Astrocyte of the cerebellum (primary cell): ENCODE measurements at regions not wholly inside any gene's neighbourhood (a gene's known extent, or its start where the extent isn't known, plus 50 kb on each side); places are given as distances from the start of the nearest gene placed in this dataset.

Experiments
- DNase-seq: peaks from one replicate; pipeline ENCODE4 v3.0.0-alpha.2; 2011; ENCODE audit warnings: low read depth
- H3K4me3 ChIP-seq: 2 replicates; pipeline ENCODE4 v1.5.1; 2011; ENCODE audit warnings: mild to moderate bottlenecking, low read depth, low read length, moderate library complexity
- CTCF ChIP-seq: IDR thresholded peaks from 2 replicates; pipeline ENCODE4 v1.5.1; 2012; ENCODE audit warnings: low read length, low read depth, moderate library complexity, mild to moderate bottlenecking; ENCODE audit errors: missing control alignments
- in situ Hi-C: cut with HindIII; loops from 2 replicates; pipeline ENCODE4 v1.10.0; 2017; ENCODE audit warnings: low sequenced_read_pairs

DNA sequence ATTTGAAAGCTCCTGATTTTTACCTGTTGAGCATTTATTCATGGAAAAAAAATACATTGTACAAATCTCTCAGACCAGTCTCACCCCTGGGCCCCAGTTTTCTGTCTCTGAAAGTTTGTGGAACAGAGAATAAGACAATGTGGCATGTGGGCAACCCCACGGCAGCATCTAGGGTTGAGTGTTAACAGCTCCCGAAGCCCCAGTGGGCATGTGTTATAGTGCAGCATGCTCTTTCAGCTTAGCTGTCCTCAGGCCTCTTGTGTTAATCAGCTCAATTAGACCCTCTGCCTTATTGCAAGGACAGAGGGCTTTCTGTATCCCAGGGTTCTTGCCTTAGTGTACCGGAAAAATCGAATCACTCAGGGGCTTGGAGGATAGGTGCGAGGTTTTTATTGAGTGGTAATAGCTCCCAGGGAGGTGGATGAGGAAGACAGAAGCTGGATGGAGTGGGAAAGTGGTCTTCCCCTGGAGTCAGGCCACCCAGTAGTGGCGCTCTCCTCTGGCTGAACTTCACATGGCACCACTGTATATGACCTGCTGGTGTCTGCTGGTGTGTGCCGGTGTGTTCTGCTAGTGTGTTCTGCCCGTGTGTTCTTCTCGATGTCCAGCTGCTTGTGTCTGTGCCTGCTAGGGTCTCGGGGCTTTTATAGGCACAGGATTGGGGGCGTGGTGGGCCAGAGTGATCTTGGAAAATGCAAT lies 382.8 kb downstream of the EPM2A start:
- in situ Hi-C loops: no loop called here
- DNase-seq: no peak
- no peak overlapping the region for H3K4me3 ChIP-seq
- TF ChIP-seq CTCF: no peak

DNA sequence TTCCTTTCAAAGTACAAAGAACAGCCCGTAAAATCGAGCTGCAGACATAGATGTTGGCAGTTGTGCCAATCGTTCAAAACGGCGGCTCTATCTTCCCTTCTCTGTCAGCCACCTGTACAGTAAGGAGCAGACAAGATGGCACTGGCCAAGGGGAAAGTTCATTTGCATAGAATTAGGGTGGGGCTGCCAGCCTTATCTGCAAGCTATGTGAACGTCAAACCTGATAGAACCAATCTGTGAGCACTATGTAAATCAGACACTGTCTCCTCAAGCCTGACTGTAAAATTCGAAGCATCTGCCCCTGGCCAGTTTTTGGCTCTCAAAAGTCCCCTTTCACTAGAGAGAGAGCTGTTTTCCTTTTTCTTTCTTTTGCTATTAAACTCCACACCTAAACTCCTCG lies 374.5 kb downstream of the EPM2A start:
- no peak for DNase-seq
- H3K4me3 ChIP-seq: no peak overlapping the region
- TF ChIP-seq CTCF: no peak
- in situ Hi-C loops: no loop called here

DNA sequence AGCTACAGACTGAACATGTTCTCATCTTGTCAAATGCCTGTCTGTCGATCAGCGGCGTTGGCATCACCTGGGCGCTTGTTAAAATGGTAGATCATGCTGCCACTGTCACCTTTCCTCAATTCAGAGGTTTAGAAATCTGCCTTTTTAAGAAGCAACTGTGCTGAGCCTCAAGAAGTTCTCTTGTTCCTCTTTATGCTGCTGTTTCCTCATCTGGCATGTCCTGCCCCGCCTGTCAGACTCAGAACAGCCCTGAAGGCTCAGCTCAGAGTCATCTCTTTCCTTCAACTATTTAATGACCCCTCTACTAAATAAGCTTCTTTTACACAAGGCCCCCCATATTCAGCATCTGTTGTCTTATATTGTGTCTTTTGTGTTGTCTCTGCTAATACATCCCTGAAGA lies 368.2 kb downstream of the EPM2A start:
- no peak overlapping the region for H3K4me3 ChIP-seq
- in situ Hi-C loops: no loop called here
- no peak for DNase-seq
- no peak for TF ChIP-seq CTCF

DNA sequence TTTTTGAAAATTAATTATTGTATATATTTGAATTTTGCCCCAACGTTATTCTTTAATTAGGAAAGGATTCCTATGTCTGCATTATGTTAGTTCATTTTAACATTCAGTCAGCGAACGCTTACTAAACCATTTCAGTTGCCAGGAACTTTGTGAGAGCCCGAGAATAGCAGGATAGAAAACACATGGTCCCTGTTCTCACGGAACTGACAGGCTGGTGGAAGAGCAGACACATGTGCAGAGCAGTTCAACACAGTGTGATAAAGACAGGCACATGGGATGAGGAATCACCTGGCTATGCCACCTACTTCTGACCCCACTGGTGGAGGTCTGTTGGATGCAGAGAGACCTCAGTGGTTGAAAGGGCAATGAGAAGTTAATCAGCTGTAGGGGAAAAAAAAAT lies 367.2 kb downstream of the EPM2A start:
- no peak for DNase-seq
- in situ Hi-C loops: no loop called here
- TF ChIP-seq CTCF: no peak
- H3K4me3 ChIP-seq: no peak overlapping the region

GRCh38 chr6:145370559-145370958 lies 364.8 kb downstream of the EPM2A start:
- in situ Hi-C loops: no loop called here
- no peak for DNase-seq
- no peak for TF ChIP-seq CTCF
- H3K4me3 ChIP-seq: no peak overlapping the region

- in situ Hi-C loops: no loop called here
- peak; percentile 5 for DNase-seq
- no peak overlapping the region for H3K4me3 ChIP-seq
- no peak for TF ChIP-seq CTCF
Observed at GRCh38 chr6:145372671-145373151, 362.6 kb downstream of the EPM2A start.
